Loucy (cell line): ENCODE measurements at regions not wholly inside any gene's neighbourhood (a gene's known extent, or its start where the extent isn't known, plus 50 kb on each side); places are given as distances from the start of the nearest gene placed in this dataset.
"Not testable (repeated sequence)": the region's sequence is repeated elsewhere in the genome, so short reads cannot be mapped to it uniquely, and the experiment has no call there.

ENCODE experiments used
- H2AFZ ChIP-seq: fragments of 200-600 bp; sonication (generic); 2 replicates; pipeline ENCODE4 v1.6.0; 2016; ENCODE audit warnings: antibody characterized with exemption, mild to moderate bottlenecking, low read length, moderate library complexity
- H3F3A ChIP-seq: fragments of 200-600 bp; 2 replicates; pipeline ENCODE4 v1.6.0; 2016; ENCODE audit warnings: antibody characterized with exemption, low read depth, mild to moderate bottlenecking
- H3K27me3 ChIP-seq: fragments of 200-600 bp; sonication (generic); 2 replicates; pipeline ENCODE4 v1.6.1; 2014; ENCODE audit warnings: low read length, mild to moderate bottlenecking; ENCODE audit not compliant: insufficient read depth, poor library complexity, severe bottlenecking
- H3K36me3 ChIP-seq: fragments of 200-600 bp; sonication (generic); 2 replicates; pipeline ENCODE4 v1.6.1; 2016; ENCODE audit warnings: low read length; ENCODE audit not compliant: insufficient read depth
- H3K4me1 ChIP-seq: fragments of 200-600 bp; sonication (generic); 2 replicates; pipeline ENCODE4 v1.5.1; 2014; ENCODE audit warnings: low read length, mild to moderate bottlenecking; ENCODE audit not compliant: insufficient read depth, poor library complexity, severe bottlenecking
- H3K4me2 ChIP-seq: fragments of 200-600 bp; sonication (generic); 2 replicates; pipeline ENCODE4 v1.6.0; 2014; ENCODE audit warnings: antibody characterized with exemption, low read length, low read depth, mild to moderate bottlenecking; ENCODE audit not compliant: poor library complexity, severe bottlenecking
- H3K4me3 ChIP-seq: fragments of 200-600 bp; sonication (generic); 2 replicates; pipeline ENCODE4 v1.5.1; 2014; ENCODE audit warnings: low read length, mild to moderate bottlenecking, mixed read lengths; ENCODE audit not compliant: poor library complexity, severe bottlenecking
- H3K79me2 ChIP-seq: fragments of 200-600 bp; sonication (generic); 2 replicates; pipeline ENCODE4 v1.6.1; 2014; ENCODE audit warnings: low read length; ENCODE audit not compliant: insufficient read depth
- H3K9ac ChIP-seq: fragments of 200-600 bp; sonication (generic); 2 replicates; pipeline ENCODE4 v1.6.0; 2014; ENCODE audit warnings: mild to moderate bottlenecking, low read depth, low read length, moderate library complexity; ENCODE audit not compliant: poor library complexity, severe bottlenecking
- H3K9me2 ChIP-seq: fragments of 200-600 bp; sonication (generic); replicated peaks from 2 replicates; pipeline ENCODE4 v1.6.1; 2016; ENCODE audit warnings: low read depth, low read length, mixed read lengths
- H3K9me3 ChIP-seq: fragments of 200-600 bp; sonication (generic); 2 replicates; pipeline ENCODE4 v1.6.1; 2014; ENCODE audit warnings: mild to moderate bottlenecking, antibody characterized with exemption, low read length, low read depth; ENCODE audit not compliant: insufficient read depth
- H4K20me1 ChIP-seq: fragments of 200-600 bp; sonication (generic); 2 replicates; pipeline ENCODE4 v1.6.0; 2014; ENCODE audit warnings: antibody characterized with exemption, low read length, mild to moderate bottlenecking; ENCODE audit not compliant: insufficient read depth, poor library complexity, severe bottlenecking
- EZH2phosphoT487 ChIP-seq: fragments of 200-600 bp; IDR thresholded peaks from 2 replicates; pipeline ENCODE4 v1.6.1; 2018; ENCODE audit warnings: antibody characterized with exemption, mild to moderate bottlenecking, moderate library complexity, borderline replicate concordance
- TF ChIP-seq, protein P1 (sequence below): fragments of 200-600 bp; sonication (generic); conservative IDR thresholded peaks from 2 replicates; pipeline ENCODE4 v1.5.1; 2014; ENCODE audit warnings: mild to moderate bottlenecking, antibody characterized with exemption, low read length

DNA sequence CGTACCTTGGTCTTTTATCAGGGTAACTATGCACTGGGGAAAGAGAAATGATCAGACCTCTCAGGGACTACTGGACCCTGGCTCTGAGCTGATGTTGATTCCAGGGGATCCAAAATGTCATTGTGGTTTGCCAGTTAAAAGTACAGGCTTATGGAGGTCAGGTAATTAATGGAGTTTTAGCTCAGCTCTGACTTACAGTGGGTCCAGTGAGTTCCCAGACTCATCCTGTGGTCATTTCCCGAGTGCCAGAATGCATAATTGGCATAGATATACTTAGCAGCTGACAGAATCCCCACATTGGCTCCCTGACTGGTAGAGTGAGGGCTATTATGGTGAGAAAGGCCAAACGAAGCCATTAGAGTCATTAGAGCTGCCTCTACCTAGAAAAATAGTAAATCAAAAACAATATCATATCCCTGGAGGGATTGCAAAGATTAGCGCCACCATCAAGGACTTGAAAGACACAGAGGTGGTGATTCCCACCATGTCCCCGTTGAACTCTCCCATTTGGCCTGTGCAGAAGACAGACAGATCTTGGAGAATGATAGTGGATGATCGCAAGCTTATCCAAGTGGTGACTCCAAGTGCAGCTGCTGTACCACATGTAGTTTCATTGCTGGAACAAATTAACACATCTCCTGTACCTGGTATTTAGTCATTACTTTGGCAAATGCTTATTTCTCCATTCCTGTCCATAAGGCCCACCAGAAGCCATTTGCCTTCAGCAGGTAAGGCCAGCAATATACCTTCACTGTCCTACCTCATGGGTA, 152.4 kb downstream of the THBS2 start:
- Histone ChIP-seq H3F3A (no peaks in the 10 kb centered on the region), H3K9me3 (peaks cover 11% of the 10 kb centered on the region; the same call in 1 of the 2 replicates), H3K4me1 (no peaks in the 10 kb centered on the region), H2AFZ (no peak overlapping the region), H3K4me2 (no peak overlapping the region), H3K27me3 (no peaks in the 10 kb centered on the region), H3K9ac (no peak overlapping the region), H4K20me1 (no peaks in the 10 kb centered on the region), H3K36me3 (no peaks in the 10 kb centered on the region), H3K79me2 (no peaks in the 10 kb centered on the region), H3K9me2 (no peaks in the 10 kb centered on the region), H3K4me3 (no peak overlapping the region)
- TF ChIP-seq, protein P1, sequence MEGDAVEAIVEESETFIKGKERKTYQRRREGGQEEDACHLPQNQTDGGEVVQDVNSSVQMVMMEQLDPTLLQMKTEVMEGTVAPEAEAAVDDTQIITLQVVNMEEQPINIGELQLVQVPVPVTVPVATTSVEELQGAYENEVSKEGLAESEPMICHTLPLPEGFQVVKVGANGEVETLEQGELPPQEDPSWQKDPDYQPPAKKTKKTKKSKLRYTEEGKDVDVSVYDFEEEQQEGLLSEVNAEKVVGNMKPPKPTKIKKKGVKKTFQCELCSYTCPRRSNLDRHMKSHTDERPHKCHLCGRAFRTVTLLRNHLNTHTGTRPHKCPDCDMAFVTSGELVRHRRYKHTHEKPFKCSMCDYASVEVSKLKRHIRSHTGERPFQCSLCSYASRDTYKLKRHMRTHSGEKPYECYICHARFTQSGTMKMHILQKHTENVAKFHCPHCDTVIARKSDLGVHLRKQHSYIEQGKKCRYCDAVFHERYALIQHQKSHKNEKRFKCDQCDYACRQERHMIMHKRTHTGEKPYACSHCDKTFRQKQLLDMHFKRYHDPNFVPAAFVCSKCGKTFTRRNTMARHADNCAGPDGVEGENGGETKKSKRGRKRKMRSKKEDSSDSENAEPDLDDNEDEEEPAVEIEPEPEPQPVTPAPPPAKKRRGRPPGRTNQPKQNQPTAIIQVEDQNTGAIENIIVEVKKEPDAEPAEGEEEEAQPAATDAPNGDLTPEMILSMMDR, result no peak
- TF ChIP-seq EZH2phosphoT487, result no peak

DNA sequence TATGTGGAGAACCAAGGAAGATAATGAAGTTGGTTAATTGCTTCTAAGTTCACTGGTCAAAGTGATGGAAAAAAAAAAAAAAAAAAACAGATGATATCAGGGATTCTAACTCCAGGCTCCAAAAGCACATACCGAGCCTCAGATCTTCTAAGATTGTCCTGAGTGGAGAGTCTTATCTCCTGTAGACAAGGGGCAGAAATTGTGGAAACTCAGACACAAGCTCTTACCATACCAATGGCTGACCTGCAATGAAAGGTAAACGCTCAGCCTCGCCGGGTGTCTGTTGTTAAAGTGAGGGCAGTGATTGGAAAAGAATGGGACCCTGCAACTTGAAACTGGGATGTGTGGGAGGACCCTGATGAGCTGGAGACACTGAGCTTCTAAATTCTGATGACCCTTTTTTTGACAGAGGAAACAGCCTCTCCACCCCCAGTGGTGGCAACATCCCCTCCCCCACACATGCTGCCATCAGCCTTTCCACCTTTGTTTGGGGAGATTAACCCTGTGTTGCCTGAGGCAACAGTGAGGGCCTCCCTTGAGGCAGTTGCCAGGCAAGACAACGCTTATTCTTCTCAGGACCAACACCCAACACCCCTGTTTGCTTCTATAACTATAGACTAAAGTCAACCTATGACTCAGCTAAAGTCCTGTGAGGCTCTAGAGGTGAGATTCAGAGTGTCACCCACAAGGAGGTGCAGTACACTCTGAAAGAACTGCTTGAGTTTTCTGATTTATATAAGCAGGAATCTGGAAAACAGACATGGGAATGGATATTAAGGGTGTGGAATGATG, 154.0 kb downstream of the THBS2 start:
- TF ChIP-seq EZH2phosphoT487, result no peak

DNA sequence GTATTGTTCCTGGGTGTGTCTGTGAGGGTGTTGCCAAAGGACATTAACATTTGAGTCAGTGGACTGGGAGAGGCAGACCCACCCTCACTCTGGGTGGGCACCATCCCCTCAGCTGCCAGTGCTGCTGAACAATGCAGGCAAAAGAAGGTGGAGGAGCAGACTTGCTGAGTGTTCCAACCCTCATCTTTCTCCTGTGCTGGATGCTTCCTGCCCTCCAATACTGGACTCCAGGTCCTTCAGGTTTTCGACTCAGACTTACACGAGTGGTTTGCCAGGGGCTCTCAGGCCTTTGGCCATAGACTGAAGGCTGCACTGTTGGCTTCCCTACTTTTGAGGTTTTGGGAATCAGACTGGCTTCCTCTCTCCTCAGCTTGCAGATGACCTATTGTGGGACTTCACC, 155.0 kb downstream of the THBS2 start:
- not testable (repeated sequence) for H2AFZ ChIP-seq, H3F3A ChIP-seq, H3K27me3 ChIP-seq, H3K4me3 ChIP-seq, H3K4me2 ChIP-seq, H3K4me1 ChIP-seq, H3K36me3 ChIP-seq, H3K79me2 ChIP-seq, H3K9ac ChIP-seq, H4K20me1 ChIP-seq, H3K9me2 ChIP-seq
- H3K9me3 ChIP-seq, result peaks cover 10% of the 10 kb centered on the region; the same call in 1 of the 2 replicates

More for the DNA sequence above, 154.0 kb downstream of the THBS2 start:
- Histone ChIP-seq H3K4me3 (no peak overlapping the region), H3F3A (no peaks in the 10 kb centered on the region), H2AFZ (no peak overlapping the region), H4K20me1 (no peaks in the 10 kb centered on the region), H3K27me3 (no peaks in the 10 kb centered on the region), H3K79me2 (no peaks in the 10 kb centered on the region), H3K36me3 (no peaks in the 10 kb centered on the region), H3K9me2 (no peaks in the 10 kb centered on the region), H3K9me3 (peaks cover 13% of the 10 kb centered on the region; the same call in 1 of the 2 replicates), H3K4me1 (no peaks in the 10 kb centered on the region), H3K4me2 (no peak overlapping the region), H3K9ac (no peak overlapping the region)

DNA sequence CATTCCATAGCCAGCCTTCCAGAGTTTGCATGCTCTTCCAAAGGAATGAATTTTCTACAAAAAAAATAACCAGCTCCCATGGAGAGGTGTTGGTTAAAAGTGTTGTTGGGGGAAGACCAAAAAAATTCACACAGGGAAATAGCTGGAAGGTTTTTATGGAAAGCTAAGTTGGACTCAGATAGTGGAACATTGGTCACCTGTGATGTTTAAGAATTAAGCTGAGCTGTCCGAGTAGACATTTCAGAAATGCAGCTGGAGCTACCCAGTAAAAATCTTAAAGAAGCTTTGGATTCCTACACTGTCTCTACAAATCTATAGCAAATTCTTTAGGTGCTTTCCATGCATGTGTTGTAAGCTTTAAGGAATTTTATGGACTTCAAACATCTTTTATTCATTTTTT, 155.5 kb downstream of the THBS2 start:
- H2AFZ ChIP-seq, result no peak overlapping the region
- no peaks in the 10 kb centered on the region for H3F3A ChIP-seq
- no peaks in the 10 kb centered on the region for H4K20me1 ChIP-seq
- no peaks in the 10 kb centered on the region for H3K79me2 ChIP-seq
- H3K9me2 ChIP-seq, result no peaks in the 10 kb centered on the region
- H3K4me3 ChIP-seq, result no peak overlapping the region
- peaks cover 10% of the 10 kb centered on the region; the same call in 1 of the 2 replicates for H3K9me3 ChIP-seq
- no peaks in the 10 kb centered on the region for H3K4me1 ChIP-seq
- no peaks in the 10 kb centered on the region for H3K27me3 ChIP-seq
- TF ChIP-seq EZH2phosphoT487, result no peak
- TF ChIP-seq, protein P1, result no peak
- no peak overlapping the region for H3K4me2 ChIP-seq
- no peak overlapping the region for H3K9ac ChIP-seq
- H3K36me3 ChIP-seq, result no peaks in the 10 kb centered on the region
